ENCODE measurements at regions not wholly inside any gene's neighbourhood (a gene's known extent, or its start where the extent isn't known, plus 50 kb on each side); places are given as distances from the start of the nearest gene placed in this dataset.
"Not testable (repeated sequence)": the region's sequence is repeated elsewhere in the genome, so short reads cannot be mapped to it uniquely, and the experiment has no call there.

DNA sequence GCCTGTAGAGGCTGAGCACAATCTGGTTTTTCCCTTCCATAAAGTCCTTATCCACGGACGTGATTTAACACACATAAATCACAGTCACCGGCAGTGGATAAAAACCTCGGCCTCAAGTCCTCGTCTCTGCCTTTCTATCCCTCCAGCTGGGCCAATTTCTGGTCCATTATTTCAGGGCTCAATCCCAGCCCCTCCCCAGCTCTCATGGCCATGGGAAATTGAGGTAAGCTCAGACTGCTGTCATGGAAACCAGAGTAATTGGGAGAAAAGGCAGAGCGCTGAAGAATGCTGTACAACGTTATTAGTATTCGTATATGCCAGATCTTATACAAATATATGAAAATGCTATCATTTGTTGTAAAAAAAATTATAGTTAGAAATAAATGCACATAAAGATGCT is 86.2 kb upstream of the USP29 start:
- DNase-seq (ENCODE audit: low spot score): no peak

DNA sequence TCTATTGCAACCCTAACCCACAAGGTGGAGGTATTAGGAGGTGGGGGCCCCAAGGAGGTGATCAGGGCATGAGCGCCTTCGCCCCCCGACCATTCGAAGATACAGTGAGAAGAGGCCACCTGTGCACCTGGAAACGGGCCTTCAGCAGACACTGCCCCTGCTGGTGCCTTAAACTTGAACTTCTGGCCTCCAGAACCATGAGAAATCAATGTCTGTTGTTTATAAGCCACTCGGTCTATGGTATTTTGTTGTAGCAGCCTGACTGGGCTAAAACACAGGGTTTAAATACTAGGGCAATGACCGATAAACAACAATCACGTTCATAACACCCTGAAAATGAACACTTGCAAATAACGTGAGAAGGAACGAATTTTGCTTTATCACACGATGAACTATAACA is 85.2 kb upstream of the USP29 start:
- DNase-seq (ENCODE audit: low spot score): no peak

DNA sequence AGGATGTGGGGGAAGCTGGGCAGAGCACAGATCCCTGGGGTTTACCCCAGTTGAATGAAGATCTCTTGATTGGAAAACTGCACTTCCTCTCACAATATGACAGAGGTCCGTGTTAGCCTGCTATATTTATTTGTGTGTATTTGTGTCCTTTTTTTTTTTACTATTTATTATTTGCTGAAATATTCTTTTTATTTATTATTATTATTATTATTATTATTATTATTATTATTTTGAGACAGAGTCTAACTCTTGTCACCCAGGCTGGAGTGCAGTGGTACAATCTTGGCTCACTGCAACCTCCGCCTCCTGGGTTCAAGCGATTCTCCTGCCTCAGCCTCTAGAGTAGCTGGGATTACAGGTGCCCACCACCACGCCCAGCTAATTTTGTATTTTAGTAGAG is 84.0 kb upstream of the USP29 start:
- DNase-seq (ENCODE audit: low spot score): not testable (repeated sequence)

GRCh38 chr19:57037556-57037955 is 82.2 kb upstream of the USP29 start:
- DNase-seq (ENCODE audit: low spot score): no peak

DNA sequence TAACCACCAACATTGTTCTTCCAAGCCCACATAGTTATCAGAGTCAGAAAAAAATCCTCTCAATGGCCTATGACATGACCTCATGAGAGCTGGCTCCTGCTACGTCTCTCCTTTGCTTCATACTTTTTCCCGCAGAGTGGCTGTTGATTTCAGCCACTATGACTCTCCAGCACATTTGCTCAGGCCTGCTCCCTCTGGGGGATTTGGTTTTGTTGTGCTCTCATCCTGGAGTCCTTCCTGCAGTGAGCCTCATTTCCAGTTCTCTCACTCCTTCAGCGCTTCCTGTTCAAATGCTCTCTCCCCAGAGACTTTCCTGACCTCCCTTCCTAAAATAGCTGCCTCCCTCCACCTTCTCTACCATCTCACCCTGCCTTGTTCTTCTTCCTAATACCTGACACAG is 72.0 kb upstream of the USP29 start:
- no peak for DNase-seq (ENCODE audit: low spot score)

GRCh38 chr19:57050863-57051262 is 68.9 kb upstream of the USP29 start:
- DNase-seq (ENCODE audit: low spot score): no peak

- DNase-seq (ENCODE audit: low spot score): no peak
Measured at GRCh38 chr19:57052081-57052480, 67.7 kb upstream of the USP29 start.

GRCh38 chr19:57053401-57053800 is 66.4 kb upstream of the USP29 start:
- no peak for DNase-seq (ENCODE audit: low spot score)

GRCh38 chr19:57055956-57056355 is 63.8 kb upstream of the USP29 start:
- no peak for DNase-seq (ENCODE audit: low spot score)

DNA sequence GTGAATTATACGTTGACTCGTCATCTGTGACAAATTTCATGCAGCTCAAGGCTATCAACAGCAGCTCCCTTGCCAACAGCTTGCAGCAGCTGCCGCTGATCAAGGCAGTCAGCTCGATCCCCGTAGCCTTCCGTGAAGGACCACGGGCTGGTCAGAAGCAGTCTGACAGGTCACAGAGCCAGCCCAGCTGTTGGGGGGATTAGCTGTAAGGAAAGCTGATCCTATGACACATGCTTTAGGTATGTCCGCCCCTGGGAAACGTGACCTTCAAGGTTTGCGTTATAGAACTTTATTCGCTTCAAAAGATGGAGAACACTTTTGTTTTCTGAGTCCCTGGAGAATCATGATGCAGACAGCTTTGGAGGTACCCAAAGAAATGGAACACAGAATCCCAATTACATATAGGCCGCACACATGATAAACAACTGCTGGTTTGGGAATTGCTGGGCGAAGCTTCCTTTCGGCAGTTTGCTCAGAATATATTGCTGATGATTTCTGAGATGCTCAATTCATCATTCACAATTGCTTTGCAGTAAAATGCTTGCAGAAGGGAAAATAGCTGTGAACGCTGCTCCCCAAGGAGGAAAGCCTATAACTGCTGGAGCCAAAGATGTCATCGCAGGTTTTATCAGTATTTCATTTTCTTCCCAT is 62.6 kb upstream of the USP29 start:
- DNase-seq (ENCODE audit: low spot score): peak; percentile 34

DNA sequence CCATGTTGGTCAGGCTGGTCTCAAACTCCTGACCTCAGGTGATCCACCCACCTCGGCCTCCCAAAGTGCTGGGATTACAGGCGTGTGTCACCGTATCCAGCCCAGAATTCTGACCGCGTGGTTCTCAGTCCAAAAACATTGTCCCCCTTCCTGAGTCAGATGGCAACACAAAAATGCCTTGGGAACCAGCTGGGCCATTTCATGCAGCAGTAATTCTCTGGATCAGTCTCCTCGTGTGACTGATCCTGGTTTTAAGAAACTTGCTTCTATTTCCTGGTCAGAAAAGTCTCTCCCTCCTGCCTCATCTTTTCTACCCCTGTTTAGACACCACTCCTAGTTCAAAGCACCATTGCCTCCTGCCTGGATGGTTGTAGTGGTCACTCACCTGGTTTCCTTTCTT is 60.9 kb upstream of the USP29 start:
- DNase-seq (ENCODE audit: low spot score): no peak

GRCh38 chr19:57063070-57063469 is 56.7 kb upstream of the USP29 start:
- DNase-seq (ENCODE audit: low spot score): no peak

DNA sequence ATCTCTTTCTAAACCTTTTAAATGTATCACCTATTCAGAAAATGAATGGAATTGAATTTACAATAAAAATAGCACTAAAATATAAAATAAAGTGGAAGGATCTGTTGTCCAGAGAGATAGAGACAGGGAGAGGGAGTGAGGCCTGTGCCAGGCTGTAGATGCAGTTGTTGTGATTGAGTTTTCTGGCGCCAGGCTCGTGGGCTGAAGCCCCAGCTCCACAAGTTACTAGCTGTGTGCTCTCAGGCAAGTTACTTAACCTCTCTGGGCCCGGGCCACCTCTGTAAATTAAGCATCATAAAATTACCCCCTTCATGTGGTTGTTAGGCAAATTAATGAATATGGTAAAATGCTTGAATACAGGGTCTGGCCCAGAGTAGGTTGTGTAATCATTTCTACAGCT is 52.3 kb upstream of the USP29 start:
- DNase-seq (ENCODE audit: low spot score): no peak

GRCh38 chr19:57068311-57068710 is 51.5 kb upstream of the USP29 start:
- DNase-seq (ENCODE audit: low spot score): no peak

DNA sequence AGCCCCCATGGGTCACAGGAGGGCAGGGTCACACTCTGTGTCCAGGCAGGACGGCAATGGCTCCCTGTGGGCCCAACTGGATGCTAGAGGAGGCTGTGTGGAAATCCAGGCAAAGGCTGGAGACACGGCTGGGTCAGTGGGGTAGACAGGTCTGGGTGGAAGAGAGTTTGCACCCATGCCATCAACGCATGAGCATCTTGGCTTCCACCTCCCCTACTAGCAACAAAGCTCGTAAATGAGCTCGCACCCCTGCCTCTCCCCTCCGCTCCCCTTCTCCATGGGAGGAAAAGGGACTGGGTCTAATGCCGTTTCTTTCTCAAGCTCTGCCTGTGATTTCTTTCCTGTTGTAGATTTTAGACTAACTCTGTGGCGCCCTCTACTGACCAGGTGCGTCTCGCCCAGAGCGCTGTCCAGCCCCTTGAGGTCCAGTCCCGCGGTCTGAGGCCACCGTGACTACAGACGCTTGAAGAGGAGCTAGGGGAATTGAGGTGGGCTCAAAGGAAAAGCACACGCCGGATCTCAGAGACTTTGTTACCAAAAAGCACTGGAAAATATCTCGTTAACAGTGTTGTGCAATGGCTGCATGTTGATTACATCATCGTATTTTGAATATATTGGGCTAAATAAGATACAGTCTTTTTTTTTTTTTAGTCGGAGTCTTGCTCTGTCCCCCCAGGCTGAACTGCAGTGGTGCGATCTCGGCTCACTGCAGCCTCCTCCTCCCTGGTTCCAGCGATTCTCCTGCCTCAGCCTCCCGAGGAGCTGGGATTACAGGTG is 50.7 kb upstream of the USP29 start:
- peak; percentile 14 for DNase-seq (ENCODE audit: low spot score)
